ENCODE measurements at regions not wholly inside any gene's neighbourhood (a gene's known extent, or its start where the extent isn't known, plus 50 kb on each side); places are given as distances from the start of the nearest gene placed in this dataset.

- in situ Hi-C loops (cut with HindIII; ENCODE audit: low pct_ligation_motif_present, low pct_unique_long_range_greater_than_20kb, low sequenced_read_pairs), result no loop called here
- DNase-seq, result no peak
Measured at GRCh38 chr7:85478530-85478929, 291.7 kb upstream of the SEMA3D start.

GRCh38 chr7:85475476-85475875, 288.6 kb upstream of the SEMA3D start:
- in situ Hi-C loops (cut with HindIII; ENCODE audit: low pct_ligation_motif_present, low pct_unique_long_range_greater_than_20kb, low sequenced_read_pairs), result no loop called here
- no peak for DNase-seq

- in situ Hi-C loops (cut with HindIII; ENCODE audit: low pct_ligation_motif_present, low pct_unique_long_range_greater_than_20kb, low sequenced_read_pairs), result no loop called here
- DNase-seq, result no peak
Measured at GRCh38 chr7:85475071-85475470, 288.2 kb upstream of the SEMA3D start.

GRCh38 chr7:85474234-85474633, 287.4 kb upstream of the SEMA3D start:
- DNase-seq, result no peak
- in situ Hi-C loops (cut with HindIII; ENCODE audit: low pct_ligation_motif_present, low pct_unique_long_range_greater_than_20kb, low sequenced_read_pairs), result no loop called here

GRCh38 chr7:85471740-85472139, 284.9 kb upstream of the SEMA3D start:
- in situ Hi-C loops (cut with HindIII; ENCODE audit: low pct_ligation_motif_present, low pct_unique_long_range_greater_than_20kb, low sequenced_read_pairs), result no loop called here
- no peak for DNase-seq

GRCh38 chr7:85471307-85471706, 284.5 kb upstream of the SEMA3D start:
- in situ Hi-C loops (cut with HindIII; ENCODE audit: low pct_ligation_motif_present, low pct_unique_long_range_greater_than_20kb, low sequenced_read_pairs), result no loop called here
- no peak for DNase-seq

- in situ Hi-C loops (cut with HindIII; ENCODE audit: low pct_ligation_motif_present, low pct_unique_long_range_greater_than_20kb, low sequenced_read_pairs), result no loop called here
- no peak for DNase-seq
Measured at GRCh38 chr7:85469446-85470010, 282.7 kb upstream of the SEMA3D start.

- DNase-seq, result peak; percentile 27
- in situ Hi-C loops (cut with HindIII; ENCODE audit: low pct_ligation_motif_present, low pct_unique_long_range_greater_than_20kb, low sequenced_read_pairs), result no loop called here
Measured at GRCh38 chr7:85464042-85464651, 277.3 kb upstream of the SEMA3D start.

- no peak for DNase-seq
- in situ Hi-C loops (cut with HindIII; ENCODE audit: low pct_ligation_motif_present, low pct_unique_long_range_greater_than_20kb, low sequenced_read_pairs), result no loop called here
Measured at GRCh38 chr7:85462671-85463070, 275.8 kb upstream of the SEMA3D start.

GRCh38 chr7:85457911-85458310, 271.1 kb upstream of the SEMA3D start:
- in situ Hi-C loops (cut with HindIII; ENCODE audit: low pct_ligation_motif_present, low pct_unique_long_range_greater_than_20kb, low sequenced_read_pairs), result no loop called here
- no peak for DNase-seq

GRCh38 chr7:85456254-85456653, 269.4 kb upstream of the SEMA3D start:
- in situ Hi-C loops (cut with HindIII; ENCODE audit: low pct_ligation_motif_present, low pct_unique_long_range_greater_than_20kb, low sequenced_read_pairs), result no loop called here

GRCh38 chr7:85454904-85455303, 268.0 kb upstream of the SEMA3D start:
- in situ Hi-C loops (cut with HindIII; ENCODE audit: low pct_ligation_motif_present, low pct_unique_long_range_greater_than_20kb, low sequenced_read_pairs), result no loop called here

More at GRCh38 chr7:85456254-85456653, 269.4 kb upstream of the SEMA3D start:
- DNase-seq, result no peak

GRCh38 chr7:85452674-85453073, 265.8 kb upstream of the SEMA3D start:
- in situ Hi-C loops (cut with HindIII; ENCODE audit: low pct_ligation_motif_present, low pct_unique_long_range_greater_than_20kb, low sequenced_read_pairs), result no loop called here
- no peak for DNase-seq

More at GRCh38 chr7:85454904-85455303, 268.0 kb upstream of the SEMA3D start:
- no peak for DNase-seq

GRCh38 chr7:85449478-85449877, 262.6 kb upstream of the SEMA3D start:
- in situ Hi-C loops (cut with HindIII; ENCODE audit: low pct_ligation_motif_present, low pct_unique_long_range_greater_than_20kb, low sequenced_read_pairs), result no loop called here
- no peak for DNase-seq

- in situ Hi-C loops (cut with HindIII; ENCODE audit: low pct_ligation_motif_present, low pct_unique_long_range_greater_than_20kb, low sequenced_read_pairs), result no loop called here
- DNase-seq, result no peak
Measured at GRCh38 chr7:85447004-85447403, 260.1 kb upstream of the SEMA3D start.

GRCh38 chr7:85426487-85426960, 239.7 kb upstream of the SEMA3D start:
- in situ Hi-C loops (cut with HindIII; ENCODE audit: low pct_ligation_motif_present, low pct_unique_long_range_greater_than_20kb, low sequenced_read_pairs), result no loop called here
- no peak for DNase-seq

GRCh38 chr7:85424298-85424697, 237.4 kb upstream of the SEMA3D start:
- in situ Hi-C loops (cut with HindIII; ENCODE audit: low pct_ligation_motif_present, low pct_unique_long_range_greater_than_20kb, low sequenced_read_pairs), result no loop called here
- DNase-seq, result no peak

- no peak for DNase-seq
- in situ Hi-C loops (cut with HindIII; ENCODE audit: low pct_ligation_motif_present, low pct_unique_long_range_greater_than_20kb, low sequenced_read_pairs), result no loop called here
Measured at GRCh38 chr7:85423209-85423895, 236.5 kb upstream of the SEMA3D start.

GRCh38 chr7:85415743-85416142, 228.9 kb upstream of the SEMA3D start:
- in situ Hi-C loops (cut with HindIII; ENCODE audit: low pct_ligation_motif_present, low pct_unique_long_range_greater_than_20kb, low sequenced_read_pairs), result no loop called here
- DNase-seq, result no peak

- in situ Hi-C loops (cut with HindIII; ENCODE audit: low pct_ligation_motif_present, low pct_unique_long_range_greater_than_20kb, low sequenced_read_pairs), result no loop called here
- DNase-seq, result no peak
Measured at GRCh38 chr7:85413718-85414117, 226.9 kb upstream of the SEMA3D start.
